ENCODE measurements at regions not wholly inside any gene's neighbourhood (a gene's known extent, or its start where the extent isn't known, plus 50 kb on each side); places are given as distances from the start of the nearest gene placed in this dataset.

DNA sequence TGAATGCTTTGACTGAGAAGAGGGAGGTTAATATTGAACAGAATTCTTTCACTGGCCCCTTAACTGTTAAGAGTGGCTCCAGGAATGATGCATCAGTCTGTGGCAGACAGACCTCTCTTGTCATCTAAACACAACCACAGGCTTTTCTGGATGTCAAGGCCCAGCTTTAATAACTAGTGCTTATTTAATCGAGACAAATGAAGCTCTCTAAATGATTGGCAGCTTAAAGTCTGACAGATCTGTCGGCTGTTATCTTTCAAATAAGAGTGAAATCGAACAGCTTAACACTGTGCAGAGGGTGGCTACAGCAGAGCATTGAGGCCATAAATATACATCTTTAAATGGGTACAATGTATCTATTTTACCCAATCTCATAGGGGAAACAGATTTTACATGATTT, 500.8 kb upstream of the PABPC4L start:
- TF ChIP-seq, protein P1, sequence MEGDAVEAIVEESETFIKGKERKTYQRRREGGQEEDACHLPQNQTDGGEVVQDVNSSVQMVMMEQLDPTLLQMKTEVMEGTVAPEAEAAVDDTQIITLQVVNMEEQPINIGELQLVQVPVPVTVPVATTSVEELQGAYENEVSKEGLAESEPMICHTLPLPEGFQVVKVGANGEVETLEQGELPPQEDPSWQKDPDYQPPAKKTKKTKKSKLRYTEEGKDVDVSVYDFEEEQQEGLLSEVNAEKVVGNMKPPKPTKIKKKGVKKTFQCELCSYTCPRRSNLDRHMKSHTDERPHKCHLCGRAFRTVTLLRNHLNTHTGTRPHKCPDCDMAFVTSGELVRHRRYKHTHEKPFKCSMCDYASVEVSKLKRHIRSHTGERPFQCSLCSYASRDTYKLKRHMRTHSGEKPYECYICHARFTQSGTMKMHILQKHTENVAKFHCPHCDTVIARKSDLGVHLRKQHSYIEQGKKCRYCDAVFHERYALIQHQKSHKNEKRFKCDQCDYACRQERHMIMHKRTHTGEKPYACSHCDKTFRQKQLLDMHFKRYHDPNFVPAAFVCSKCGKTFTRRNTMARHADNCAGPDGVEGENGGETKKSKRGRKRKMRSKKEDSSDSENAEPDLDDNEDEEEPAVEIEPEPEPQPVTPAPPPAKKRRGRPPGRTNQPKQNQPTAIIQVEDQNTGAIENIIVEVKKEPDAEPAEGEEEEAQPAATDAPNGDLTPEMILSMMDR (IDR thresholded peaks at IDR 0.05), result no peak
- TF ChIP-seq POLR2A (IDR thresholded peaks at IDR 0.05), result no peak
- no peak for TF ChIP-seq POLR2AphosphoS5 (IDR thresholded peaks at IDR 0.05)
- no peak for TF ChIP-seq EP300 (IDR thresholded peaks at IDR 0.05)
